IMR-90 (cell line): ENCODE measurements at regions not wholly inside any gene's neighbourhood (a gene's known extent, or its start where the extent isn't known, plus 50 kb on each side); places are given as distances from the start of the nearest gene placed in this dataset.

Experiments
- ATAC-seq: fragments of 200-7000 bp; cut with Tn5 transposase; 2 replicates; pipeline ENCODE4 v1.9.1; 2020; ENCODE audit warnings: low read depth, mild to moderate bottlenecking, moderate library complexity
- BruUV-seq: library from RNA; stranded (reverse); fragments of 400-500 nt; replicated peaks from 2 replicates; lab custom pipeline; 2021; lab: Mats Ljungman, UMichigan
- CTCF ChIA-PET: fragments of 300-600 bp; formaldehyde crosslinking; extraction: SDS; loops from one replicate; lab custom pipeline; 2021; ENCODE audit warnings: antibody characterized with exemption; lab: Yijun Ruan, JAX
- POLR2A ChIA-PET: fragments of 300-600 bp; sonication (Branson Sonifier 250); formaldehyde crosslinking; loops from one replicate; lab custom pipeline; 2022; ENCODE audit warnings: antibody characterized with exemption; ENCODE audit not compliant: unreplicated experiment; lab: Charles Lee
- DNase-seq: peaks from one replicate; pipeline ENCODE4 v3.0.0; 2013
- H2AFZ ChIP-seq: replicated peaks from 2 replicates; pipeline ENCODE3; 2013; ENCODE audit warnings: low read length, mild to moderate bottlenecking; ENCODE audit not compliant: poor library complexity
- H2AK5ac ChIP-seq: 2 replicates; pipeline ENCODE4 v1.6.1; 2013; ENCODE audit warnings: low read depth, low read length, inconsistent platforms
- H2AK9ac ChIP-seq: replicated peaks from 2 replicates; pipeline ENCODE3; 2013; ENCODE audit warnings: mild to moderate bottlenecking, low read depth, low read length, moderate library complexity; ENCODE audit not compliant: poor library complexity
- H2BK120ac ChIP-seq: 2 replicates; pipeline ENCODE4 v1.6.1; 2013; ENCODE audit warnings: low read depth, low read length, inconsistent platforms
- H2BK15ac ChIP-seq: 3 replicates; pipeline ENCODE4 v1.6.1; 2013; ENCODE audit warnings: low read depth, low read length, inconsistent platforms
- H2BK20ac ChIP-seq: 2 replicates; pipeline ENCODE4 v1.6.1; 2013; ENCODE audit warnings: low read depth, mild to moderate bottlenecking, inconsistent platforms, low read length, moderate library complexity
- H2BK5ac ChIP-seq: 2 replicates; pipeline ENCODE4 v1.6.1; 2013; ENCODE audit warnings: mild to moderate bottlenecking, low read depth, low read length, inconsistent platforms; ENCODE audit not compliant: poor library complexity, severe bottlenecking
- H3K14ac ChIP-seq: replicated peaks from 2 replicates; pipeline ENCODE4 v1.6.1; 2013; ENCODE audit warnings: low read depth, low read length, inconsistent platforms
- H3K18ac ChIP-seq: 2 replicates; pipeline ENCODE4 v1.6.1; 2013; ENCODE audit warnings: low read depth, low read length, control low read depth
- H3K23ac ChIP-seq: 2 replicates; pipeline ENCODE4 v1.6.1; 2013; ENCODE audit warnings: low read depth, low read length, inconsistent platforms
- H3K27ac ChIP-seq: 2 replicates; pipeline ENCODE4 v1.5.1; 2013; ENCODE audit warnings: mild to moderate bottlenecking, control low read depth, low read length; ENCODE audit not compliant: insufficient read depth
- H3K27me3 ChIP-seq: 2 replicates; pipeline ENCODE4 v1.6.1; 2013; ENCODE audit warnings: low read length; ENCODE audit not compliant: control insufficient read depth, insufficient read depth
- H3K36me3 ChIP-seq: 2 replicates; pipeline ENCODE4 v1.6.1; 2013; ENCODE audit warnings: low read length, mixed read lengths; ENCODE audit not compliant: control insufficient read depth, insufficient read depth
- H3K4ac ChIP-seq: 2 replicates; pipeline ENCODE4 v1.6.1; 2013; ENCODE audit warnings: low read depth, low read length, inconsistent platforms
- H3K4me1 ChIP-seq: 2 replicates; pipeline ENCODE4 v1.6.1; 2013; ENCODE audit warnings: low read length, mixed read lengths; ENCODE audit not compliant: control insufficient read depth, insufficient read depth
- H3K4me2 ChIP-seq: 2 replicates; pipeline ENCODE4 v1.6.1; 2013; ENCODE audit warnings: low read depth, mild to moderate bottlenecking, control low read depth, low read length, moderate library complexity
- H3K4me3 ChIP-seq: 2 replicates; pipeline ENCODE4 v1.5.1; 2013; ENCODE audit warnings: low read depth, mild to moderate bottlenecking, control low read depth, low read length, moderate library complexity; ENCODE audit not compliant: insufficient read depth
- H3K56ac ChIP-seq: 2 replicates; pipeline ENCODE4 v1.6.1; 2013; ENCODE audit warnings: low read length, inconsistent platforms; ENCODE audit not compliant: insufficient read depth; ENCODE audit errors: extremely low read depth
- H3K79me1 ChIP-seq, 2 experiments: 2 replicates each; pipeline ENCODE4 v1.6.1; 2013; ENCODE audit warnings: low read length in 2 of 2, inconsistent platforms in 1 of 2, low read depth in 1 of 2
- H3K9ac ChIP-seq: 2 replicates; pipeline ENCODE4 v1.6.1; 2013; ENCODE audit warnings: low read depth, low read length, control low read depth
- H3K9me1 ChIP-seq: 2 replicates; pipeline ENCODE4 v1.6.1; 2013; ENCODE audit warnings: low read length, inconsistent platforms; ENCODE audit not compliant: insufficient read depth
- H3K9me3 ChIP-seq: 2 replicates; pipeline ENCODE4 v1.6.1; 2013; ENCODE audit warnings: low read length; ENCODE audit not compliant: control insufficient read depth, insufficient read depth
- H4K20me1 ChIP-seq: 2 replicates; pipeline ENCODE4 v1.6.1; 2013; ENCODE audit warnings: low read length, inconsistent platforms; ENCODE audit not compliant: insufficient read depth
- H4K5ac ChIP-seq: 2 replicates; pipeline ENCODE4 v1.6.1; 2013; ENCODE audit warnings: mild to moderate bottlenecking, low read depth, low read length, control low read depth
- H4K8ac ChIP-seq, 2 experiments: 2 replicates each; pipeline ENCODE4 v1.6.1; 2013; ENCODE audit warnings: low read depth in 2 of 2, low read length in 2 of 2, control low read depth in 1 of 2, inconsistent platforms in 1 of 2
- H4K91ac ChIP-seq: 2 replicates; pipeline ENCODE4 v1.6.1; 2013; ENCODE audit warnings: low read depth, low read length, inconsistent platforms; ENCODE audit not compliant: insufficient read depth
- FOS ChIP-seq: fragments of 150-350 bp; IDR thresholded peaks from 2 replicates; pipeline ENCODE4 v1.6.1; 2016; ENCODE audit warnings: low read depth, low read length
- MAFK ChIP-seq: IDR thresholded peaks from 2 replicates; pipeline ENCODE4 v1.6.1; 2012; ENCODE audit warnings: low read depth, low read length, improper control_type of control experiment
- NFE2L2 ChIP-seq: fragments of 150-350 bp; IDR thresholded peaks from 2 replicates; pipeline ENCODE4 v1.6.1; 2016; ENCODE audit warnings: low read depth, mild to moderate bottlenecking, low read length
- POLR2A ChIP-seq: IDR thresholded peaks from 2 replicates; pipeline ENCODE4 v1.6.1; 2012; ENCODE audit warnings: mild to moderate bottlenecking, low read depth, low read length
- WGBS, 2 experiments: methylation state at CpG; one replicate each; pipeline versions ENCODE4 v1.1.5 to v1.1.7; 2013; ENCODE audit warnings: missing lambda C conversion rate in 2 of 2; ENCODE audit not compliant: insufficient read length in 1 of 2; ENCODE audit errors: extremely low coverage in 2 of 2; 5-methylcytosine and 5-hydroxymethylcytosine counted together
- dilution Hi-C: fragments of 300-500 bp; cut with HindIII; formaldehyde crosslinking; loops from one replicate; pipeline ENCODE4 v1.14.3; 2018; ENCODE audit warnings: low sequenced_read_pairs; ENCODE audit not compliant: unreplicated experiment
- in situ Hi-C: fragments of 300-500 bp; cut with MboI; formaldehyde crosslinking; loops from 3 replicates; pipeline ENCODE4 v1.14.3; 2019; ENCODE audit warnings: low sequenced_read_pairs, inconsistent platforms, mixed read lengths
- intact Hi-C: fragments of 100-400 bp; cut with micrococcal nuclease; formaldehyde crosslinking; loops from 2 replicates; pipeline ENCODE4 v1.10.0; 2022
- TF ChIP-seq, protein P1 (sequence below): fragments of 150-350 bp; IDR thresholded peaks from 2 replicates; pipeline ENCODE4 v1.6.1; 2016; ENCODE audit warnings: low read depth, mild to moderate bottlenecking, low read length, moderate library complexity, borderline replicate concordance

DNA sequence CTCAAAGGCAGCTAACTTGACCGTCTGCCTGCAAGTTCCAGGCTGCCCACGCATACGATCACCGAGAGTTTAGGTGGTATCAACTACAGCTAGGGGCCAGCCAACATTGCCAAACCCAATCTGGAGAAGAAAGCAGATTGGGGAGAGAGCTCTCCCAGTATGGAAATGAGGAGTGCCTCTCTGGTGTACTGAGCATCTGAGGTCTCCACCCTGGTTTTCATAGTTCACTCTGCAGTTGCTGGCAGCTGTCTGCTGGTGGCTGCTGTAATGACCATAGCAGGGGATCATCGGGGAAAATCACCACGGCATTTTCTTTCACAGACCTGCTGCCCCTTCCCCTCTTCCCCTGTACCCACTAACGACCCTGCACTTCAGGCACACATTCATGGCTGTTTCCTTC is 201.7 kb downstream of the NUFIP1 start:
- TF ChIP-seq NFE2L2 = no peak
- TF ChIP-seq FOS = no peak
- TF ChIP-seq, protein P1, sequence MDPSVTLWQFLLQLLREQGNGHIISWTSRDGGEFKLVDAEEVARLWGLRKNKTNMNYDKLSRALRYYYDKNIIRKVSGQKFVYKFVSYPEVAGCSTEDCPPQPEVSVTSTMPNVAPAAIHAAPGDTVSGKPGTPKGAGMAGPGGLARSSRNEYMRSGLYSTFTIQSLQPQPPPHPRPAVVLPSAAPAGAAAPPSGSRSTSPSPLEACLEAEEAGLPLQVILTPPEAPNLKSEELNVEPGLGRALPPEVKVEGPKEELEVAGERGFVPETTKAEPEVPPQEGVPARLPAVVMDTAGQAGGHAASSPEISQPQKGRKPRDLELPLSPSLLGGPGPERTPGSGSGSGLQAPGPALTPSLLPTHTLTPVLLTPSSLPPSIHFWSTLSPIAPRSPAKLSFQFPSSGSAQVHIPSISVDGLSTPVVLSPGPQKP = no peak
- no peak for TF ChIP-seq POLR2A
- no peak for TF ChIP-seq MAFK
- H2BK20ac ChIP-seq = no peak overlapping the region
- no peak overlapping the region for H3K23ac ChIP-seq
- ATAC-seq (no peak), DNase-seq (no peak)
- no peak overlapping the region for H2AFZ ChIP-seq
- WGBS, 2 experiments = 73% methylated on average over 3 of the region's 7 CpGs; no CpG with 5 or more reads in 1 of the 2 experiments
- no peak overlapping the region for H2BK15ac ChIP-seq
- BruUV-seq = no TSS peak
- no peak overlapping the region for H3K4me2 ChIP-seq
- no peaks in the 10 kb centered on the region for H3K4me1 ChIP-seq
- H3K36me3 ChIP-seq = no peaks in the 10 kb centered on the region
- H3K79me1 ChIP-seq = no peaks in the 10 kb centered on the region
- H4K5ac ChIP-seq = no peak overlapping the region
- intact Hi-C loops (no loop called here), dilution Hi-C loops (no loop called here), in situ Hi-C loops (no loop called here)
- H2AK5ac ChIP-seq = 0 out of 2 replicates have a peak overlapping the region, but pooled peaks have one; percentile 18
- CTCF ChIA-PET = no interaction called here
- no peak overlapping the region for H3K18ac ChIP-seq
- no peak overlapping the region for H3K4me3 ChIP-seq
- H3K14ac ChIP-seq = no peak overlapping the region
- H3K27ac ChIP-seq = no peak overlapping the region
- no peaks in the 10 kb centered on the region for H3K27me3 ChIP-seq
- no peak overlapping the region for H3K4ac ChIP-seq
- H2AK9ac ChIP-seq = peak overlapping the region; percentile 58
- no peak overlapping the region for H2BK120ac ChIP-seq
- H2BK5ac ChIP-seq = no peak overlapping the region
- POLR2A ChIA-PET = no interaction called here
- no peaks in the 10 kb centered on the region for H3K9me3 ChIP-seq
- H4K20me1 ChIP-seq = no peaks in the 10 kb centered on the region
- no peak overlapping the region for H4K91ac ChIP-seq
- no peak overlapping the region for H3K56ac ChIP-seq
- H4K8ac ChIP-seq = no peak overlapping the region
- no peak overlapping the region for H3K9ac ChIP-seq
- no peaks in the 10 kb centered on the region for H3K9me1 ChIP-seq
